ENCODE measurements at regions not wholly inside any gene's neighbourhood (a gene's known extent, or its start where the extent isn't known, plus 50 kb on each side); places are given as distances from the start of the nearest gene placed in this dataset.

DNA sequence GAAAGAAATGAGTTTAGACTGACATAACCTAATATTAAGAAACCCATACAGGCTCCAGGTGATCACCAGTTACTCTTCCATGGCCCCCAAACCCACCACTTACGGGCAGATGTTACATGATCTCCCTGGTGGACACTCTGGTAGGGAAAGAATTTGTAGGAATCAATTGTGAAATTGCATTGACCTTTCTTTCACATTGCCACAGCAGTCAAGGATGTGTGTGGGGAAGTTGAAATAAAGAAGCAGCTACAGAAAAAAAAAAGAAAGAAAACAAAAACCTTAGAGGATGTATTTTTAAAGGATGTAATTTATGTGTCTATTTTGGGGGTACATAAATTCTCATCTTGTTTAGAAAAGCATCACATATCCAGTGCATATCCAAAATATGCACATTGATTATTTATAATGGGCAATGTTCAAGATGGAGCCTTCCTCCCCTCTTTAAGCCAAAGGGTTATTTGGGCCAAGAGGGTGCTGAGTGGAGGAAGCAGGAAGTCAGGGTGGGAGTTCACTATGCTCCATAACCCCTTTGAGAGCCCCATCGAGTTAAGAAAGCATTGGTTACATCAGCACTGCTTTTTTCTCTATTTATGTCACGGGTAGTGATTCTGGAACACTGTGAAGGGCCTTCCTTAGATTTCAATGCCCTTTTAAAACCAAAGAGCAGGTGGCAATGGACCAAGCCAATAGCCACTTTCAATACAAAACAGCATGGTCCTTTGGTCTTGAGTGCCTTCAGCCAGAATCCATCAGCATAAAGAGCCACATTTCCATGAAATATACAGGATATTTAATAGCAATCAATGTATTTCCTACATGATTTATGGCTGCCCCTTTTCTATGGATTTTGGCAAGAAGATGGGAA, 169.6 kb downstream of the LACC1 start:
- no peak for DNase-seq (ENCODE audit: low spot score)
- TF ChIP-seq, protein P1, sequence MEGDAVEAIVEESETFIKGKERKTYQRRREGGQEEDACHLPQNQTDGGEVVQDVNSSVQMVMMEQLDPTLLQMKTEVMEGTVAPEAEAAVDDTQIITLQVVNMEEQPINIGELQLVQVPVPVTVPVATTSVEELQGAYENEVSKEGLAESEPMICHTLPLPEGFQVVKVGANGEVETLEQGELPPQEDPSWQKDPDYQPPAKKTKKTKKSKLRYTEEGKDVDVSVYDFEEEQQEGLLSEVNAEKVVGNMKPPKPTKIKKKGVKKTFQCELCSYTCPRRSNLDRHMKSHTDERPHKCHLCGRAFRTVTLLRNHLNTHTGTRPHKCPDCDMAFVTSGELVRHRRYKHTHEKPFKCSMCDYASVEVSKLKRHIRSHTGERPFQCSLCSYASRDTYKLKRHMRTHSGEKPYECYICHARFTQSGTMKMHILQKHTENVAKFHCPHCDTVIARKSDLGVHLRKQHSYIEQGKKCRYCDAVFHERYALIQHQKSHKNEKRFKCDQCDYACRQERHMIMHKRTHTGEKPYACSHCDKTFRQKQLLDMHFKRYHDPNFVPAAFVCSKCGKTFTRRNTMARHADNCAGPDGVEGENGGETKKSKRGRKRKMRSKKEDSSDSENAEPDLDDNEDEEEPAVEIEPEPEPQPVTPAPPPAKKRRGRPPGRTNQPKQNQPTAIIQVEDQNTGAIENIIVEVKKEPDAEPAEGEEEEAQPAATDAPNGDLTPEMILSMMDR (IDR thresholded peaks at IDR 0.05; ENCODE audit: extremely low read depth, insufficient read depth, missing control alignments) = no peak
- in situ Hi-C loops (cut with MboI; ENCODE audit: low pct_unique_long_range_greater_than_20kb, low sequenced_read_pairs, unreplicated experiment) = no loop called here

DNA sequence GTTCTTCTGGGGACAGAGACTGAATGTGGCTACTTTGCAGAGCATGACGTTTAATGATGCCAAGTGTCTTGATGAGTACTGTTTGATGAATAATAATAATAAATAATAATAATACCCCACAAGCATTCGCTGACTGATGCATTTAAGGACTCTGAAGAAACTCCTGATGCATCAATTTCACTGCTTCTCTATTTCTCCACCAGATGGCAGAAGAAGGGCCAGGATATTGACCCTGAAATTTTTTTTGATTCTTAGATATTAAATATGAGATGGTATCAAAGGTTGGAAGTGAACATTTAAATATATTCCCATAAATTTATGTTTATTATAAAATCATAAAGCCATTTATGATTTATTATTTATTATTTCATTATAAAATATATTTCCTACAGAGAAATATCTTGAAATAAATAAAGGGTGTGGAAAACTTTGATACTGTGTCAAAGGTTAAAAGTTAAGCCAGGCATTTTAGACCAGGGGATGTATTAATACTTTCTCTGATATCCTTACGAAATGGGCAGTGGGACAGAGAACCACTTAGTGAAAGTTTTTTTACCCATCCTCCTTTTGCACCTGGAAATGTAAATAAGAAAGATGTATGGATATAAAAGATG, 170.9 kb downstream of the LACC1 start:
- TF ChIP-seq, protein P1 (IDR thresholded peaks at IDR 0.05; ENCODE audit: extremely low read depth, insufficient read depth, missing control alignments) = peak; percentile 48
- peak; percentile 14 for DNase-seq (ENCODE audit: low spot score)
- in situ Hi-C loops (cut with MboI; ENCODE audit: low pct_unique_long_range_greater_than_20kb, low sequenced_read_pairs, unreplicated experiment) = loop anchor here (10.0 kb wide), 1 partner anchor 384 kb away; no protein-coding TSS in a partner anchor

DNA sequence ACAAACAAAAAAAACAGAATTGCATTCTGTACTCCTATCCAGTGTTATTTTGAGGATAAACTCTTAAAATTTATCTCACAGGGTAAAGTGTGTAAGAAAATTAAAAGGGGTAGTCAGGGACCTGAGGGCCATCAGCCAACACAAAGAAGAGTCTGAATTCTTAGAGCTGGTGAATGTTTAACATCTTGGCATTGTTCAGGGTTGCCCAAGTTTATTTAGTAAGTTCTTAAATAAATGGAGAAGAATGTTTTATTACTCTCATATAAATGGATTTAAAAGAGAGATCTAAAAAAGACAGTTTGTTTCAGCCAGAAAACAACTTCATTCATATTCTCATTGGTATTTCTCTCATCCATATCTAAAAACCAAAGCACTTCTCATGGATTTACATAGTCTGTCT, 171.7 kb downstream of the LACC1 start:
- in situ Hi-C loops (cut with MboI; ENCODE audit: low pct_unique_long_range_greater_than_20kb, low sequenced_read_pairs, unreplicated experiment) = loop anchor here (10.0 kb wide), 1 partner anchor 383 kb away; no protein-coding TSS in a partner anchor
- TF ChIP-seq, protein P1 (IDR thresholded peaks at IDR 0.05; ENCODE audit: extremely low read depth, insufficient read depth, missing control alignments) = no peak
- no peak for DNase-seq (ENCODE audit: low spot score)

DNA sequence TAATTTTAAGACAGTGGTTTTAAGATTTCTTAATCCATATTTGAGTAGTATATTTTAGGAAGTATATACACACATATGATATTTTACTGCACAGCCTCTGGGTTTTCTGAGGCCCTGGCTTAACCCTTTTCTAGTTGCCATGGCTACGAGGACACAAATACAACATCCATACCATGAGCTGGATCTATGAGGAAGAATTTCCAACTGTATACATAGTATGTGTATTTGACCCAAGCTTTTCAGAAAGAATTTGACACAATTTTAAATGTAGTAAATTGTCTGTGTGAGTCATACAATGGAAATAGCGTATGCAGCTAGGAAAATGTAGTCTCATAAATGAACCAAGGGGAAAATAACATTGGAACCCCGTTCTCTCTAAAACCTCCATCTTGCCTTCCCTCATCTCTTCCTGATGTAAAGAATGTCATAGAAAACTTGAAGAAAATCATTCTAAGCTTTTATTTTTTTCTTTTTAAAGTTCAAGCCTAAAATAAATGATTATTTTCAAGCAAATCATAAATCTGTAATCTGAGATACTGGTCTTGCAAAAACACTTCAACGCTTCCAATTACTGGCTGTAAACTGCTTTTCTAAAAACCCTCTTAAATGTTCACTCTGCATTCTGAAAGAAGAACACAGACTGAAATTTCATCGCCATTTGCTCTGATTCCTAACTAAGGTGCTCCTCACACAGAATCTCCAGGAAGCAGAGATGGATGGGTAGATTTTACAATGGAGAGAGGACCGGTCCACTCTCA, 172.4 kb downstream of the LACC1 start:
- TF ChIP-seq, protein P1 (IDR thresholded peaks at IDR 0.05; ENCODE audit: extremely low read depth, insufficient read depth, missing control alignments) = no peak
- DNase-seq (ENCODE audit: low spot score) = no peak
- in situ Hi-C loops (cut with MboI; ENCODE audit: low pct_unique_long_range_greater_than_20kb, low sequenced_read_pairs, unreplicated experiment) = loop anchor here (10.0 kb wide), 1 partner anchor 383 kb away; no protein-coding TSS in a partner anchor

DNA sequence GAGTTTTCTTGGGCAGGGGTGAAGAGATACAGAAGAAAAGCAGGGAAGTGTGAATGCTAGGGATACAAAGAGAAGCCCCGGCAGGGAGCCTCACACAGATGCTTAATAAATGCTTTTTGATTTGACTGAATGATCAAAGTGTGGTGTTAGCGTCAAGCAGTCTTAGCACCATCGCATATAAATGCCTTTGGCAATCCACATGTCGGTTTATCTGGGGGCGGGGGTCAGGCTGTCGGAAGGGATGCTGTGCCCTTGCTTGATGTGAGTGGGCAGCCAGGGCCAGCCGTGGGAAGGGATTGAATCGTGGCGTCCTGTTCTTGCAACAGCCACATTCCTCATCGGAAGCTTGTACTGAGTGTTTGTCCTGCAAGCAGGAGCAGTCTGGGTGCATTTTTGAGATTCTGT, 173.1 kb downstream of the LACC1 start:
- in situ Hi-C loops (cut with MboI; ENCODE audit: low pct_unique_long_range_greater_than_20kb, low sequenced_read_pairs, unreplicated experiment) = loop anchor here (10.0 kb wide), 1 partner anchor 382 kb away; no protein-coding TSS in a partner anchor
- DNase-seq (ENCODE audit: low spot score) = no peak
- TF ChIP-seq, protein P1 (IDR thresholded peaks at IDR 0.05; ENCODE audit: extremely low read depth, insufficient read depth, missing control alignments) = no peak

DNA sequence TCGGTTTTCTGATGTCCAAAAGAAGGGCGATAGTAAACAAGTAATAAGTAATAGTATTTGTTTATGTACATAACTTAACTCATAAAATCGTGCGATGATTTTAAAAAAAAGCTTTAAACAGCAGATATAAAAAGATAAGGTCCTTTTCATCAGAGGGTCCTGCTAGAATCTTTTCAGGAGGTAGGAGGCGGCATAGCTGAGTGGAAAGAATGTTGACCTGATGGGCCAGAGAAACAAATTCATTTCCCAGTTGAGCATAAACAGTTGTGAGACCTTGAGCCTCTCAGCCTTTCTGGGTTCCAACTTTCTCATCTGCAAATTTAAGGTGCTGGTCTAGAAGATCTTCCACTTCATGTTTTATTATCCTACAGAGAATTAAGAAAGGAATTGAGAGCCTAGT, 173.5 kb downstream of the LACC1 start:
- TF ChIP-seq, protein P1 (IDR thresholded peaks at IDR 0.05; ENCODE audit: extremely low read depth, insufficient read depth, missing control alignments) = no peak
- in situ Hi-C loops (cut with MboI; ENCODE audit: low pct_unique_long_range_greater_than_20kb, low sequenced_read_pairs, unreplicated experiment) = loop anchor here (10.0 kb wide), 1 partner anchor 382 kb away; no protein-coding TSS in a partner anchor
- DNase-seq (ENCODE audit: low spot score) = no peak
